ENCODE measurements at regions not wholly inside any gene's neighbourhood (a gene's known extent, or its start where the extent isn't known, plus 50 kb on each side); places are given as distances from the start of the nearest gene placed in this dataset.
"Not testable (repeated sequence)": the region's sequence is repeated elsewhere in the genome, so short reads cannot be mapped to it uniquely, and the experiment has no call there.

DNA sequence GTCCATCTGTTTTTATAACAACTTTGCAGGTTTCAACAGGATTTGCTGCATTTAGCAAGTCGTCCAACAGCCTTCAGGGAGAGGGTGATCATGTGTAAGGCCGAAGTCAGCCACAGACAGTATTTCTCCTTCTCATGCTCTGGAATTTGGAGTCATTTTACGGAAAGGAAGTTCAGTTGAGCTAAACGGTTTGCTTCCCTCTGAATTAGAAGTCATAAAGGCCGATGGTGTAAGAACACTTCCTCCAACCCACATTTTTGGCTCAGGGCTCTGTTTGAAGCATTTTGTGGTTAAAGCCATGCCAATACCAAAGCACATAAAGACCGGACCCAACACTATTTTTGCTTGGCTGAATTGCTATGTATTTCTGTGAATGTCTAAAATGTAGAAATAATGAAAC, 129.5 kb downstream of the TMEM182 start:
- in situ Hi-C loops (cut with HindIII; ENCODE audit: low pct_ligation_motif_present, low sequenced_read_pairs): no loop called here
- TF ChIP-seq CTCF (IDR thresholded peaks at IDR 0.05; ENCODE audit: low read depth, low read length, missing control alignments): no peak
- no peak overlapping the region for H3K4me3 ChIP-seq (ENCODE audit: low read depth, low read length)
- H3K27me3 ChIP-seq (replicated peaks): no peaks in the 10 kb centered on the region
- no peak overlapping the region for H3K27ac ChIP-seq
- H3K36me3 ChIP-seq (replicated peaks): no peaks in the 10 kb centered on the region
- DNase-seq: no peak

- Histone ChIP-seq H3K4me3 (ENCODE audit: low read depth, low read length) (no peak overlapping the region), H3K36me3 (replicated peaks) (no peaks in the 10 kb centered on the region), H3K27ac (no peak overlapping the region), H3K27me3 (replicated peaks) (no peaks in the 10 kb centered on the region)
- TF ChIP-seq CTCF (IDR thresholded peaks at IDR 0.05; ENCODE audit: low read depth, low read length, missing control alignments): no peak
- DNase-seq: no peak
- in situ Hi-C loops (cut with HindIII; ENCODE audit: low pct_ligation_motif_present, low sequenced_read_pairs): no loop called here
Observed at GRCh38 chr2:102892698-102893310, 131.0 kb downstream of the TMEM182 start.

- Histone ChIP-seq H3K4me3 (ENCODE audit: low read depth, low read length) (no peak overlapping the region), H3K27me3 (replicated peaks) (no peaks in the 10 kb centered on the region), H3K36me3 (replicated peaks) (no peaks in the 10 kb centered on the region), H3K27ac (no peak overlapping the region)
- DNase-seq: no peak
- in situ Hi-C loops (cut with HindIII; ENCODE audit: low pct_ligation_motif_present, low sequenced_read_pairs): no loop called here
- TF ChIP-seq CTCF (IDR thresholded peaks at IDR 0.05; ENCODE audit: low read depth, low read length, missing control alignments): no peak
Observed at GRCh38 chr2:102893870-102894269, 132.0 kb downstream of the TMEM182 start.

DNA sequence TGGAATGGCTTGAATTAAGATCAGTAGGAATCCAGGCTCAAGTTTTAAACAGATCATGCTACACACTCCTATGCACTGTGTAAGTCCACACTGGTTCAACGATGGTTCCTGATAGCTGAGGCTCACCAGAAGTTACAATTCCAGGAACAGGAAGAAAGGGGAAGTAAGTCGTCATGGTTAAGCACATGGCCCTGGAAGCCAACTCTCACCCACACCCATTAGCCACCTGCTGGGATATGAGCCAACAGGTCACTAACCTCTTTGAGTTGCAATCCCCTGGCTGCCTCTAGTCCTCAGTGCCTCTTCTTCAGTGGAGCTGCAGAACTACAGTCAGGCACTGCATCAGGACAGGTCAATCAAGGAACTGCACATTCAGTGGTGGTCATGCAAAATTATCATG, 133.5 kb downstream of the TMEM182 start:
- TF ChIP-seq CTCF (IDR thresholded peaks at IDR 0.05; ENCODE audit: low read depth, low read length, missing control alignments): no peak
- Histone ChIP-seq H3K27me3 (replicated peaks) (no peaks in the 10 kb centered on the region), H3K4me3 (ENCODE audit: low read depth, low read length) (no peak overlapping the region), H3K27ac (no peak overlapping the region), H3K36me3 (replicated peaks) (no peaks in the 10 kb centered on the region)
- DNase-seq: no peak
- in situ Hi-C loops (cut with HindIII; ENCODE audit: low pct_ligation_motif_present, low sequenced_read_pairs): no loop called here

DNA sequence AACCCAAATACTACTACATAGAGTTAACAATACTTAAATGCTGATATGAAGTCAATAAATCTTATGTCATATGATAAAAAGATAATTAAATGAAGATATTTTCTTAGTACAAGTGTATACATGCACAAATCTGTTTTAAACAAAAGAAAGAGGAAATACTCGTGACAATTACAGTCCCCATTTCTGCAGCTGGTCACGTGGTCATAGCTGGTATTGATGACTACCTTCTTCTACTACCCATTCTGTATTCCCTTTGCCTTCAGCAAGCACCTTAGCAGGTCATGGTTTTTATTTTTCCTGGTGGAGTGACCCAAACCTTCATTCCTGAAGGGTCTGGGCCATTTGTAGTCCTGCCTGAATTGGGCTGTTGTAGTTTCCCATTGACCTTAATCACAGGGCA, 147.4 kb downstream of the TMEM182 start:
- H3K36me3 ChIP-seq (replicated peaks); in situ Hi-C loops (cut with HindIII; ENCODE audit: low pct_ligation_motif_present, low sequenced_read_pairs); H3K27me3 ChIP-seq (replicated peaks); DNase-seq; H3K27ac ChIP-seq; H3K4me3 ChIP-seq (ENCODE audit: low read depth, low read length): not testable (repeated sequence)

- no peak for DNase-seq
- Histone ChIP-seq H3K27me3 (replicated peaks) (no peaks in the 10 kb centered on the region), H3K27ac (no peak overlapping the region), H3K36me3 (replicated peaks) (no peaks in the 10 kb centered on the region), H3K4me3 (ENCODE audit: low read depth, low read length) (no peak overlapping the region)
- in situ Hi-C loops (cut with HindIII; ENCODE audit: low pct_ligation_motif_present, low sequenced_read_pairs): no loop called here
- TF ChIP-seq CTCF (IDR thresholded peaks at IDR 0.05; ENCODE audit: low read depth, low read length, missing control alignments): no peak
Observed at GRCh38 chr2:102910724-102911123, 148.9 kb downstream of the TMEM182 start.

Measured in brain microvascular endothelial cell (primary cell).